ENCODE measurements at regions not wholly inside any gene's neighbourhood (a gene's known extent, or its start where the extent isn't known, plus 50 kb on each side); places are given as distances from the start of the nearest gene placed in this dataset.

DNA sequence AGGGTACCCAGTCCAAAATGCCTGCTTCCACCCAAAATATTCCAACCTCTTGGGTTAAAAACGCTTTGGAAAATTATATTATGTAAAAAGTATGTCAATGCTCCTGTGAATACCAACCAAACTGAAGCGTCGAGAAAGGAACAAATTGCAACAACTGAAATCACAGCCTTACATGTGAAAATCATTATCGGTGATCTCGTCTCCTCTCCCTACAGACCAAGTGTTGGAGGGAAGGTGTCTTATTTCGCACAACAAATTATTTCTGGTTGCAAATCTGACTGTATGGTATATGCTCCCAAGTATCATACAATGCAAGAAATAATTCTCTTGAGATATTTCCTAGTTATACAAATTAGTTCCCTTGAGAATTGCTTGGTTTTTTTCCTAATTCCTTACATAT, 89.3 kb upstream of the CDYL2 start:
- TF ChIP-seq, protein P1, sequence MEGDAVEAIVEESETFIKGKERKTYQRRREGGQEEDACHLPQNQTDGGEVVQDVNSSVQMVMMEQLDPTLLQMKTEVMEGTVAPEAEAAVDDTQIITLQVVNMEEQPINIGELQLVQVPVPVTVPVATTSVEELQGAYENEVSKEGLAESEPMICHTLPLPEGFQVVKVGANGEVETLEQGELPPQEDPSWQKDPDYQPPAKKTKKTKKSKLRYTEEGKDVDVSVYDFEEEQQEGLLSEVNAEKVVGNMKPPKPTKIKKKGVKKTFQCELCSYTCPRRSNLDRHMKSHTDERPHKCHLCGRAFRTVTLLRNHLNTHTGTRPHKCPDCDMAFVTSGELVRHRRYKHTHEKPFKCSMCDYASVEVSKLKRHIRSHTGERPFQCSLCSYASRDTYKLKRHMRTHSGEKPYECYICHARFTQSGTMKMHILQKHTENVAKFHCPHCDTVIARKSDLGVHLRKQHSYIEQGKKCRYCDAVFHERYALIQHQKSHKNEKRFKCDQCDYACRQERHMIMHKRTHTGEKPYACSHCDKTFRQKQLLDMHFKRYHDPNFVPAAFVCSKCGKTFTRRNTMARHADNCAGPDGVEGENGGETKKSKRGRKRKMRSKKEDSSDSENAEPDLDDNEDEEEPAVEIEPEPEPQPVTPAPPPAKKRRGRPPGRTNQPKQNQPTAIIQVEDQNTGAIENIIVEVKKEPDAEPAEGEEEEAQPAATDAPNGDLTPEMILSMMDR (IDR thresholded peaks at IDR 0.05; ENCODE audit: insufficient read depth, low read depth, low read length): no peak
- TF ChIP-seq EZH2 (IDR thresholded peaks at IDR 0.05; ENCODE audit: insufficient read depth, low read length): no peak
